Neural cell (in vitro differentiated cells): ENCODE measurements at regions not wholly inside any gene's neighbourhood (a gene's known extent, or its start where the extent isn't known, plus 50 kb on each side); places are given as distances from the start of the nearest gene placed in this dataset.

Experiments
- H2AFZ ChIP-seq: fragments of 200-600, 300-800 bp; sonication (generic), shearing (Covaris generic); 2 replicates; pipeline ENCODE4 v1.6.0; 2014; ENCODE audit warnings: low read depth, mild to moderate bottlenecking, antibody characterized with exemption, low read length, moderate library complexity
- H3F3A ChIP-seq: fragments of 200-600 bp; shearing (Covaris generic); 2 replicates; pipeline ENCODE4 v1.6.1; 2016; ENCODE audit warnings: mild to moderate bottlenecking, moderate library complexity, mixed read lengths, antibody characterized with exemption, low read length; ENCODE audit not compliant: insufficient read depth, poor library complexity, severe bottlenecking
- H3K27ac ChIP-seq: fragments of 200-600, 300-800 bp; sonication (generic), shearing (Covaris generic); 2 replicates; pipeline ENCODE4 v1.5.1; 2014; ENCODE audit warnings: mild to moderate bottlenecking, low read length, moderate library complexity
- H3K27me3 ChIP-seq: fragments of 300-800, 200-600 bp; sonication (generic), shearing (Covaris generic); 2 replicates; pipeline ENCODE4 v1.6.0; 2014; ENCODE audit warnings: mild to moderate bottlenecking, low read depth, low read length, moderate library complexity; ENCODE audit not compliant: insufficient read depth
- H3K36me3 ChIP-seq: fragments of 300-800, 200-600 bp; sonication (generic), shearing (Covaris generic); 2 replicates; pipeline ENCODE4 v1.5.1; 2014; ENCODE audit warnings: mild to moderate bottlenecking, antibody characterized with exemption, low read length, moderate library complexity; ENCODE audit not compliant: insufficient read depth
- H3K4me2 ChIP-seq: fragments of 300-800, 200-600 bp; sonication (generic), shearing (Covaris generic); 2 replicates; pipeline ENCODE4 v1.6.0; 2014; ENCODE audit warnings: mild to moderate bottlenecking, low read length
- H3K4me3 ChIP-seq: fragments of 300-800, 200-600 bp; sonication (generic), shearing (Covaris generic); 2 replicates; pipeline ENCODE4 v1.5.1; 2014; ENCODE audit warnings: mild to moderate bottlenecking, low read length, moderate library complexity
- H3K79me2 ChIP-seq: fragments of 200-600 bp; shearing (Covaris generic); replicated peaks from 2 replicates; pipeline ENCODE4 v1.6.0; 2014; ENCODE audit warnings: mild to moderate bottlenecking, low read length, moderate library complexity; ENCODE audit not compliant: insufficient read depth
- H3K9ac ChIP-seq: fragments of 300-800, 200-600 bp; sonication (generic), shearing (Covaris generic); 2 replicates; pipeline ENCODE4 v1.6.1; 2016; ENCODE audit warnings: mild to moderate bottlenecking, low read length, mixed read lengths
- H3K9me2 ChIP-seq: fragments of 200-600 bp; shearing (Covaris generic); 2 replicates; pipeline ENCODE4 v1.6.1; 2016; ENCODE audit warnings: mild to moderate bottlenecking, low read length, mixed read lengths; ENCODE audit not compliant: insufficient read depth
- H3K9me3 ChIP-seq: fragments of 200-600, 300-800 bp; sonication (generic), shearing (Covaris generic); 2 replicates; pipeline ENCODE4 v1.6.1; 2016; ENCODE audit warnings: mild to moderate bottlenecking, mixed run types, low read length, moderate library complexity, mixed read lengths
- H4K20me1 ChIP-seq: fragments of 200-600 bp; shearing (Covaris generic); 2 replicates; pipeline ENCODE4 v1.6.1; 2016; ENCODE audit warnings: mild to moderate bottlenecking, mixed run types; ENCODE audit not compliant: insufficient read depth
- CTCF ChIP-seq: fragments of 450-650 bp; IDR thresholded peaks from 2 replicates; pipeline ENCODE4 v1.5.1; 2014; ENCODE audit warnings: antibody characterized with exemption, mild to moderate bottlenecking, moderate library complexity; ENCODE audit not compliant: poor library complexity, severe bottlenecking
- EP300 ChIP-seq: fragments of 450-650 bp; conservative IDR thresholded peaks from 2 replicates; pipeline ENCODE4 v1.6.1; 2014; ENCODE audit warnings: antibody characterized with exemption, mild to moderate bottlenecking, moderate library complexity; ENCODE audit not compliant: poor library complexity, severe bottlenecking
- EZH2 ChIP-seq: fragments of 200-600, 300-800 bp; shearing (Covaris generic), sonication (generic); IDR thresholded peaks from 2 replicates; pipeline ENCODE4 v1.6.1; 2014; ENCODE audit warnings: antibody characterized with exemption, low read length, borderline replicate concordance, mild to moderate bottlenecking; ENCODE audit not compliant: insufficient read depth, poor library complexity, severe bottlenecking
- MXI1 ChIP-seq: fragments of 450-650 bp; conservative IDR thresholded peaks from 2 replicates; pipeline ENCODE4 v1.6.1; 2014; ENCODE audit warnings: antibody characterized with exemption, mild to moderate bottlenecking; ENCODE audit not compliant: poor library complexity, severe bottlenecking
- POLR2AphosphoS5 ChIP-seq: IDR thresholded peaks from 2 replicates; pipeline ENCODE4 v1.6.1; 2012
- RAD21 ChIP-seq: fragments of 450-650 bp; conservative IDR thresholded peaks from 2 replicates; pipeline ENCODE4 v1.6.1; 2014; ENCODE audit warnings: antibody characterized with exemption, mild to moderate bottlenecking, moderate library complexity
- SMC3 ChIP-seq: fragments of 450-650 bp; conservative IDR thresholded peaks from 2 replicates; pipeline ENCODE4 v1.6.1; 2014; ENCODE audit warnings: antibody characterized with exemption, mild to moderate bottlenecking, moderate library complexity; ENCODE audit not compliant: poor library complexity
- TAF1 ChIP-seq: IDR thresholded peaks from 2 replicates; pipeline ENCODE4 v1.6.1; 2012; ENCODE audit warnings: low read depth
- TF ChIP-seq, protein P1 (sequence below): IDR thresholded peaks from 2 replicates; pipeline ENCODE4 v1.6.1; 2012; ENCODE audit warnings: borderline replicate concordance

DNA sequence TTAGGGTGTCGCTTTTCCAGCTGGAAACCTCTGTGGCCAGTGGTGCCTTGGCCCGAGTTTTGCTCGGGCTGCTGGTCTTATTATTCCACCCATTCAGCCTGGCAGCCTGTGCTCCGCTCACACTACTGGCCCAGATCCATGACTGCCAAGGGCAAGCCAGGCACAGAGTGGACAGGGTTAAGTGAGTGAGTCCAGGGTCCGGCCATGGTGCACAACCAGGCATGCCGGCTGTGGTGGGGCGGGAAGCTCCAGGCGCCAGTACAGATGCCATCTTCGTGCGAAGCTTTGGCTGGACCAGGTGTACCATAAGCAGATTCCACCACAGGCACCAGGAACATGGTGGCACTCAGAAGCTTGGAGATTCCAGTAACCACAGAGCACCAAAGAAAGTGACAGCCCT, 580.2 kb upstream of the FAM174A start:
- no peak for TF ChIP-seq POLR2AphosphoS5
- TF ChIP-seq, protein P1, sequence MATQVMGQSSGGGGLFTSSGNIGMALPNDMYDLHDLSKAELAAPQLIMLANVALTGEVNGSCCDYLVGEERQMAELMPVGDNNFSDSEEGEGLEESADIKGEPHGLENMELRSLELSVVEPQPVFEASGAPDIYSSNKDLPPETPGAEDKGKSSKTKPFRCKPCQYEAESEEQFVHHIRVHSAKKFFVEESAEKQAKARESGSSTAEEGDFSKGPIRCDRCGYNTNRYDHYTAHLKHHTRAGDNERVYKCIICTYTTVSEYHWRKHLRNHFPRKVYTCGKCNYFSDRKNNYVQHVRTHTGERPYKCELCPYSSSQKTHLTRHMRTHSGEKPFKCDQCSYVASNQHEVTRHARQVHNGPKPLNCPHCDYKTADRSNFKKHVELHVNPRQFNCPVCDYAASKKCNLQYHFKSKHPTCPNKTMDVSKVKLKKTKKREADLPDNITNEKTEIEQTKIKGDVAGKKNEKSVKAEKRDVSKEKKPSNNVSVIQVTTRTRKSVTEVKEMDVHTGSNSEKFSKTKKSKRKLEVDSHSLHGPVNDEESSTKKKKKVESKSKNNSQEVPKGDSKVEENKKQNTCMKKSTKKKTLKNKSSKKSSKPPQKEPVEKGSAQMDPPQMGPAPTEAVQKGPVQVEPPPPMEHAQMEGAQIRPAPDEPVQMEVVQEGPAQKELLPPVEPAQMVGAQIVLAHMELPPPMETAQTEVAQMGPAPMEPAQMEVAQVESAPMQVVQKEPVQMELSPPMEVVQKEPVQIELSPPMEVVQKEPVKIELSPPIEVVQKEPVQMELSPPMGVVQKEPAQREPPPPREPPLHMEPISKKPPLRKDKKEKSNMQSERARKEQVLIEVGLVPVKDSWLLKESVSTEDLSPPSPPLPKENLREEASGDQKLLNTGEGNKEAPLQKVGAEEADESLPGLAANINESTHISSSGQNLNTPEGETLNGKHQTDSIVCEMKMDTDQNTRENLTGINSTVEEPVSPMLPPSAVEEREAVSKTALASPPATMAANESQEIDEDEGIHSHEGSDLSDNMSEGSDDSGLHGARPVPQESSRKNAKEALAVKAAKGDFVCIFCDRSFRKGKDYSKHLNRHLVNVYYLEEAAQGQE, result no peak
- no peak for TF ChIP-seq RAD21
- no peak for TF ChIP-seq SMC3
- no peak overlapping the region for H3K9ac ChIP-seq
- no peaks in the 10 kb centered on the region for H3K36me3 ChIP-seq
- H3K4me2 ChIP-seq, result no peak overlapping the region
- H3K27ac ChIP-seq, result no peak overlapping the region
- H2AFZ ChIP-seq, result no peak overlapping the region
- no peaks in the 10 kb centered on the region for H3K9me3 ChIP-seq
- H3K27me3 ChIP-seq, result no peaks in the 10 kb centered on the region
- H3K79me2 ChIP-seq, result no peaks in the 10 kb centered on the region
- no peaks in the 10 kb centered on the region for H3K9me2 ChIP-seq
- H3K4me3 ChIP-seq, result no peak overlapping the region
- H3F3A ChIP-seq, result no peaks in the 10 kb centered on the region
- no peaks in the 10 kb centered on the region for H4K20me1 ChIP-seq

DNA sequence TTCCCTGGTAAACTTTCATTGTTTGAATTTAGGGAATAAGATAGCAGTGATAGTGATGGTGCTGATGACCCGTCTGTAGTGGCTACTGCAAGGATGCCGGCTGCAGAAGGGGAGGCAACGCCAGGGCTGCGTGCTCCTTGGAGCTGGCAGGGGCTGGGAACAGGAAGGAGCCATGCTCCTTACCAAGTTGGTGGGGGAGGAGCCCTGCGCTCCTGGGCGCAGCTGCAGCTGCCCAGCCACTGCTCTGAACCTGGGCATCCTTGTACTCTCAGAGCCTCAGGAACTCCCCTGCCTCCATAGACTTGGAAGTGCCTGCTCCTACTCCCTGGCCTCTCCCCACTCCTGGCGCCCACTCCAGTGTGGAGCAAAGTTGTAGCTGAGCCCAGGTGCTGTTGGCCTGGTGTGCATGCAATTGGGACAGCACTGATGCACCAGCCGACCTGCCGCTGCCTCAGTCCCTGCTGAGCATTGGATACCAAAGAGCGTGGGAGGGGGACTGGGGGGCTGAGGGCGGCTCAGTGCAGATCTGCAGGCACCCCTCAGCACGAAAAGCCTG, 585.1 kb upstream of the FAM174A start:
- H3F3A ChIP-seq, result no peaks in the 10 kb centered on the region
- no peaks in the 10 kb centered on the region for H3K9me2 ChIP-seq
- no peak for TF ChIP-seq POLR2AphosphoS5
- no peak for TF ChIP-seq SMC3
- TF ChIP-seq EP300, result no peak
- TF ChIP-seq TAF1, result no peak
- TF ChIP-seq, protein P1, result no peak
- no peak for TF ChIP-seq MXI1
- TF ChIP-seq CTCF, result no peak
- no peak for TF ChIP-seq EZH2
- TF ChIP-seq RAD21, result no peak
- no peaks in the 10 kb centered on the region for H3K36me3 ChIP-seq
- no peaks in the 10 kb centered on the region for H3K27me3 ChIP-seq
- no peak overlapping the region for H3K4me2 ChIP-seq
- no peaks in the 10 kb centered on the region for H3K9me3 ChIP-seq
- H4K20me1 ChIP-seq, result no peaks in the 10 kb centered on the region
- H3K79me2 ChIP-seq, result no peaks in the 10 kb centered on the region
- no peak overlapping the region for H2AFZ ChIP-seq
- H3K27ac ChIP-seq, result no peak overlapping the region
- H3K4me3 ChIP-seq, result no peak overlapping the region
- H3K9ac ChIP-seq, result no peak overlapping the region
